H1 (cell line): ENCODE measurements at regions not wholly inside any gene's neighbourhood (a gene's known extent, or its start where the extent isn't known, plus 50 kb on each side); places are given as distances from the start of the nearest gene placed in this dataset.

Experiments used
- CTCF ChIA-PET: fragments of 300-600 bp; sonication (Branson Sonifier 250); formaldehyde crosslinking; loops from one replicate; lab custom pipeline; 2021; ENCODE audit not compliant: partially characterized antibody; lab: Charles Lee
- POLR2A ChIA-PET: fragments of 300-600 bp; sonication (Branson Sonifier 250); formaldehyde crosslinking; loops from one replicate; lab custom pipeline; 2021; ENCODE audit warnings: inconsistent platforms; ENCODE audit not compliant: partially characterized antibody; lab: Charles Lee
- DNase-seq, 2 experiments: peaks; one replicate each; pipeline versions ENCODE4 v3.0.0 to v3.0.0-alpha.2; 2010 to 2022; ENCODE audit warnings: low spot score in 2 of 2, low read depth in 1 of 2, mixed read lengths in 1 of 2
- FAIRE-seq: peaks from 2 replicates; lab custom pipeline; 2011; peaks lifted over from hg19 to GRCh38; lab: Jason Lieb, UNC
- H2AFZ ChIP-seq: 2 replicates; pipeline ENCODE4 v1.8.1; 2012; ENCODE audit warnings: low read length, inconsistent platforms
- H2AK5ac ChIP-seq: 2 replicates; pipeline ENCODE4 v1.6.1; 2013; ENCODE audit warnings: low read depth, low read length
- H2BK120ac ChIP-seq: replicated peaks from 2 replicates; pipeline ENCODE3; 2013; ENCODE audit warnings: low read depth, low read length, inconsistent platforms
- H2BK12ac ChIP-seq: 2 replicates; pipeline ENCODE4 v1.6.1; 2013; ENCODE audit warnings: low read depth, low read length
- H2BK15ac ChIP-seq: 2 replicates; pipeline ENCODE4 v1.6.1; 2013; ENCODE audit warnings: low read length
- H2BK20ac ChIP-seq: 2 replicates; pipeline ENCODE4 v1.6.1; 2013; ENCODE audit warnings: low read length
- H2BK5ac ChIP-seq: 2 replicates; pipeline ENCODE4 v1.6.1; 2013; ENCODE audit warnings: low read depth, low read length
- H3K14ac ChIP-seq: 2 replicates; pipeline ENCODE4 v1.6.1; 2013; ENCODE audit warnings: inconsistent platforms; ENCODE audit not compliant: insufficient read length
- H3K18ac ChIP-seq: 2 replicates; pipeline ENCODE4 v1.6.1; 2013; ENCODE audit warnings: low read length; ENCODE audit errors: extremely low read depth
- H3K23ac ChIP-seq: 2 replicates; pipeline ENCODE4 v1.6.1; 2013; ENCODE audit warnings: inconsistent platforms; ENCODE audit not compliant: insufficient read length
- H3K23me2 ChIP-seq: 2 replicates; pipeline ENCODE4 v1.6.1; 2013; ENCODE audit warnings: low read depth, low read length
- H3K27ac ChIP-seq: 2 replicates; pipeline ENCODE4 v1.6.1; 2011; ENCODE audit warnings: low read depth, low read length, inconsistent platforms
- H3K27me3 ChIP-seq, 4 experiments: replicated peaks in 1 of 4; 1 replicate in 1 of 4; 2 replicates in 3 of 4; pipeline versions ENCODE4 v1.6.1 to v1.8.1; 2011 to 2013; ENCODE audit warnings: low read length in 3 of 4, mild to moderate bottlenecking in 3 of 4, inconsistent platforms in 2 of 4, mixed read lengths in 2 of 4, moderate library complexity in 1 of 4; ENCODE audit not compliant: control insufficient read depth in 3 of 4, insufficient read depth in 3 of 4; ENCODE audit errors: extremely low read depth in 1 of 4
- H3K36me3 ChIP-seq, 4 experiments: 2 replicates each; pipeline versions ENCODE4 v1.6.1 to v1.8.1; 2011 to 2013; ENCODE audit warnings: mild to moderate bottlenecking in 4 of 4, low read length in 3 of 4, moderate library complexity in 2 of 4, control low read depth in 1 of 4, inconsistent platforms in 1 of 4; ENCODE audit not compliant: insufficient read depth in 4 of 4, control insufficient read depth in 2 of 4
- H3K4ac ChIP-seq: replicated peaks from 2 replicates; pipeline ENCODE3; 2013; ENCODE audit warnings: low read length, low read depth, mixed read lengths, inconsistent platforms; ENCODE audit not compliant: insufficient read length
- H3K4me1 ChIP-seq, 4 experiments: replicated peaks in 1 of 4; 1 replicate in 1 of 4; 2 replicates in 3 of 4; pipeline versions ENCODE4 v1.6.1 to v1.8.1; 2011 to 2013; ENCODE audit warnings: low read length in 3 of 4, inconsistent platforms in 2 of 4, mixed read lengths in 1 of 4; ENCODE audit not compliant: insufficient read depth in 4 of 4, control insufficient read depth in 3 of 4
- H3K4me2 ChIP-seq, 2 experiments: 2 replicates each; pipeline versions ENCODE4 v1.6.1 to v1.8.1; 2011 to 2013; ENCODE audit warnings: low read depth in 2 of 2, low read length in 2 of 2, control low read depth in 1 of 2, inconsistent platforms in 1 of 2, mild to moderate bottlenecking in 1 of 2; ENCODE audit not compliant: insufficient read depth in 1 of 2
- H3K4me3 ChIP-seq, 4 experiments: fragments of 200-600, 300-600 bp in 1 of 4; sonication (generic), shearing (Covaris generic), sonication (Bioruptor Twin) in 1 of 4; 2 replicates each; pipeline versions ENCODE4 v1.5.1 to v1.8.1; 2011 to 2016; ENCODE audit warnings: low read length in 4 of 4, low read depth in 3 of 4, control low read depth in 2 of 4, inconsistent platforms in 2 of 4, mild to moderate bottlenecking in 2 of 4, mixed read lengths in 1 of 4, moderate library complexity in 1 of 4; ENCODE audit not compliant: insufficient read depth in 2 of 4; ENCODE audit errors: extremely low read depth in 1 of 4
- H3K56ac ChIP-seq: replicated peaks from 2 replicates; pipeline ENCODE3; 2013; ENCODE audit warnings: low read depth, mild to moderate bottlenecking, mixed read lengths, low read length, inconsistent platforms; ENCODE audit not compliant: insufficient read length
- H3K79me1 ChIP-seq: 2 replicates; pipeline ENCODE4 v1.6.1; 2013; ENCODE audit warnings: low read depth, low read length, control low read depth
- H3K79me2 ChIP-seq, 2 experiments: 2 replicates each; pipeline versions ENCODE4 v1.6.1 to v1.8.1; 2012 to 2013; ENCODE audit warnings: low read length in 2 of 2, mild to moderate bottlenecking in 2 of 2, inconsistent platforms in 1 of 2; ENCODE audit not compliant: insufficient read depth in 2 of 2, control insufficient read depth in 1 of 2
- H3K9ac ChIP-seq, 4 experiments: replicated peaks in 1 of 4; 1 replicate in 1 of 4; 2 replicates in 3 of 4; pipeline versions ENCODE4 v1.6.1 to v1.8.1; 2011 to 2013; ENCODE audit warnings: low read depth in 3 of 4, low read length in 3 of 4, control low read depth in 2 of 4, mild to moderate bottlenecking in 2 of 4, moderate library complexity in 2 of 4, inconsistent platforms in 1 of 4; ENCODE audit errors: extremely low read depth in 1 of 4
- H3K9me3 ChIP-seq, 2 experiments: 2 replicates each; pipeline versions ENCODE4 v1.6.1 to v1.8.1; 2012 to 2013; ENCODE audit warnings: mild to moderate bottlenecking in 2 of 2, moderate library complexity in 2 of 2, control low read depth in 1 of 2, inconsistent platforms in 1 of 2, low read depth in 1 of 2, low read length in 1 of 2, mixed read lengths in 1 of 2; ENCODE audit not compliant: insufficient read depth in 2 of 2
- H4K20me1 ChIP-seq, 2 experiments: replicated peaks in 1 of 2; 2 replicates each; pipeline versions ENCODE3 to v1.8.1; 2011 to 2013; ENCODE audit warnings: inconsistent platforms in 2 of 2, low read length in 2 of 2, mild to moderate bottlenecking in 1 of 2; ENCODE audit not compliant: insufficient read depth in 2 of 2, control insufficient read depth in 1 of 2
- H4K5ac ChIP-seq: 2 replicates; pipeline ENCODE4 v1.6.1; 2013; ENCODE audit warnings: low read length, low read depth, mixed read lengths, inconsistent platforms; ENCODE audit not compliant: insufficient read length
- H4K8ac ChIP-seq: 2 replicates; pipeline ENCODE4 v1.8.0; 2013; ENCODE audit warnings: mild to moderate bottlenecking, moderate library complexity, low read length, inconsistent platforms; ENCODE audit not compliant: insufficient read depth; ENCODE audit errors: extremely low read depth
- H4K91ac ChIP-seq: replicated peaks from 2 replicates; pipeline ENCODE3; 2013; ENCODE audit warnings: low read length, mixed read lengths, inconsistent platforms; ENCODE audit not compliant: insufficient read length
- ASH2L ChIP-seq: fragments of 200-600, 300-600 bp; sonication (generic); IDR thresholded peaks from one replicate; pipeline ENCODE4 v1.7.1; 2017; ENCODE audit warnings: low read length
- CREB1 ChIP-seq: IDR thresholded peaks from 2 replicates; pipeline ENCODE4 v1.6.1; 2012; ENCODE audit warnings: inconsistent platforms
- HDAC2 ChIP-seq, 2 experiments: fragments of 300-600 bp in 1 of 2; sonication (generic) in 1 of 2; IDR thresholded peaks; 2 replicates each; pipeline ENCODE4 v1.6.1; 2011 to 2012; ENCODE audit warnings: low read depth in 2 of 2, low read length in 2 of 2, mild to moderate bottlenecking in 2 of 2, moderate library complexity in 2 of 2, borderline replicate concordance in 1 of 2, inconsistent platforms in 1 of 2
- KDM4A ChIP-seq: IDR thresholded peaks from one replicate; pipeline ENCODE4 v1.7.1; 2012; ENCODE audit warnings: low read depth, mild to moderate bottlenecking, moderate library complexity, low read length, inconsistent platforms; ENCODE audit not compliant: severe bottlenecking
- TCF12 ChIP-seq: IDR thresholded peaks from 2 replicates; pipeline ENCODE4 v1.6.1; 2011; ENCODE audit warnings: low read depth, mild to moderate bottlenecking, low read length
- TEAD4 ChIP-seq: IDR thresholded peaks from 2 replicates; pipeline ENCODE4 v1.6.1; 2012; ENCODE audit warnings: low read depth, low read length, inconsistent platforms, mixed read lengths
- YY1 ChIP-seq: IDR thresholded peaks from 2 replicates; pipeline ENCODE4 v1.6.1; 2011; ENCODE audit warnings: low read depth, mild to moderate bottlenecking, low read length
- WGBS, 2 experiments: shearing (Covaris generic) in 1 of 2; methylation state at CpG; one replicate each; pipeline versions ENCODE4 v1.1.6 to v1.1.7; 2013 to 2015; ENCODE audit warnings: low lambda C conversion rate in 2 of 2, mixed read lengths in 2 of 2, inconsistent platforms in 1 of 2, low coverage in 1 of 2, missing lambda C conversion rate in 1 of 2; ENCODE audit not compliant: insufficient replicate concordance in 2 of 2, insufficient coverage in 1 of 2, insufficient read length in 1 of 2; ENCODE audit errors: extremely low coverage in 1 of 2, missing lambda C conversion rate in 1 of 2; 5-methylcytosine and 5-hydroxymethylcytosine counted together
- TF ChIP-seq, protein P1 (sequence below): IDR thresholded peaks from 2 replicates; pipeline ENCODE4 v1.6.1; 2012; ENCODE audit warnings: inconsistent platforms
- TF ChIP-seq, protein P2 (sequence below): IDR thresholded peaks from 2 replicates; pipeline ENCODE4 v1.6.1; 2012; ENCODE audit warnings: inconsistent platforms

DNA sequence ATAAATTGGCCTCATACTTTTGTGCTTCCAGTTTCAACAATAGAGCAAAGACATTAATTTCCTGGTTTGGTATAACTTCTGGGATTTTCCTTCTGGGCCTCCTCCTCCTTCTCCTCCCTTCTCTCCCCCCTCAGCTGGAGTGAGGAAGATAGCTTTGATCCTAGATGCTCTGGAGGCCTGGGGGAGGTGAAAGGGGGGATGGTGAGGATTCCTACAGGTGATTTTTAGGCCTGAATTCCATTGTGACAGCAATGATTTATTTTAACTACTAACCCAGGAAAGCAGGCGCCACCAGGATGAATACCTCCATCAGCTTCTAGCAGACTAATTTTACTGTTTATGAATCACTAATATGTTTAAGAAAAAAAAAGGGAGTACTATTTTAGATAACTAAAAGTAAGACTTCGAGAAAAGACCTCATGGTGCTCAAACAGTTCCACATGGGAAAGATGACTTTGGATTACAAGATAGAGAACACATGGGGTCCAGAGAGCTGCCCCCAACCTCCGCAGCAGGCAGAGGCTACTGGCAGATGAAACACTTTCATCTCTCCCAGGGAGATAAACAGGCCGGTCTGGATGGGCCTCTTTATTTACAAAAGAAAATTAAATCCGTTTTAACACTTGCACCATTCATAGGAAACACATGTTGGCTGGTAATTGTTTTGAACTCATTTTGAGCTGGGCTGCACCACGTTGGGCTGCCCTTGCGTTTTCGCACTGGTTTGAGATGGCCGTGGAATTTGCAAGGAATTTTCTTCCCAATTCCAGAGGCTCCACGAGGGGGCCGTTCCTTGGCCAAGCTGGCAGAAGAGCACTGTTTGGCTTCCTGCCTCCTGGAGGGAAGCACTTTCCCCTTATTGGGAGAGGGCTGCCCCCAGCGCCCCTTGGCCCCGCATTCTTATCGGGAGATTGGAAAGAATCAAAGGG lies 125.1 kb upstream of the STX18 start:
- peak overlapping the region; percentile 76 for H4K5ac ChIP-seq
- H2BK120ac ChIP-seq = peak overlapping the region; percentile 7
- no peak overlapping the region for H2AK5ac ChIP-seq
- POLR2A ChIA-PET = interaction anchor here (0.6 to 2.7 kb wide), 15 partner anchors 9 to 1977 kb away, joined by 3 to 11 read pairs (median 4); partner anchors contain the start of gene STX18
- no peaks in the 10 kb centered on the region for H3K79me2 ChIP-seq
- no peak overlapping the region for H3K14ac ChIP-seq
- H3K27ac ChIP-seq = peak overlapping the region; percentile 73; the same call in 1 of the 2 replicates
- H3K4me1 ChIP-seq = peaks cover 14 to 25% (median 19%) of the 10 kb centered on the region in 4 experiments
- H3K4me2 ChIP-seq = peak overlapping the region; percentile 69 to 86
- no peaks in the 10 kb centered on the region for H4K20me1 ChIP-seq
- H3K4ac ChIP-seq = no peak overlapping the region
- H3K27me3 ChIP-seq = no peaks in the 10 kb centered on the region; a peak in 2 of 7 replicates
- no peaks in the 10 kb centered on the region for H3K36me3 ChIP-seq
- H3K79me1 ChIP-seq = no peaks in the 10 kb centered on the region
- DNase-seq (no peak), FAIRE-seq (peak; percentile 70)
- H3K56ac ChIP-seq = no peak overlapping the region
- H4K91ac ChIP-seq = no peak overlapping the region
- H4K8ac ChIP-seq = peak overlapping the region; percentile 1; the same call in 1 of the 2 replicates
- peak overlapping the region; percentile 85; the same call in 1 of the 2 replicates for H2BK5ac ChIP-seq
- CTCF ChIA-PET = interaction anchor here (0.5 to 6.1 kb wide), 8 partner anchors 9 to 181 kb away, joined by 3 to 61 read pairs (median 6); no protein-coding TSS in a partner anchor
- H2AFZ ChIP-seq = no peak overlapping the region
- peak overlapping the region; percentile 52; the same call in 1 of the 2 replicates for H2BK12ac ChIP-seq
- H3K9ac ChIP-seq = peak overlapping the region in 1 of 4 experiments; percentile 20; a peak in 2 of 7 replicates
- H3K23me2 ChIP-seq = peaks cover 4% of the 10 kb centered on the region; the same call in 1 of the 2 replicates
- H3K23ac ChIP-seq = no peak overlapping the region
- no peaks in the 10 kb centered on the region for H3K9me3 ChIP-seq
- H2BK20ac ChIP-seq = peak overlapping the region; percentile 83; the same call in 1 of the 2 replicates
- H3K4me3 ChIP-seq = peak overlapping the region; percentile 12 to 52 (median 22); a peak in 7 of 8 replicates
- H3K18ac ChIP-seq = peak overlapping the region; percentile 80
- WGBS, 2 experiments = 6% methylated on average over 14 of the region's 14 CpGs; no CpG with 5 or more reads in 1 of the 2 experiments
- peak; percentile 74 for TF ChIP-seq TEAD4
- no peak; a peak in 1 of 4 replicates for TF ChIP-seq HDAC2 (IDR thresholded peaks at IDR 0.05; ENCODE audit: borderline replicate concordance in 1 of 2, low read depth in 2 of 2, low read length in 2 of 2)
- 0 out of 2 replicates have a peak, but pooled peaks have one; percentile 10 for TF ChIP-seq YY1
- TF ChIP-seq CREB1 = no peak
- TF ChIP-seq, protein P1, sequence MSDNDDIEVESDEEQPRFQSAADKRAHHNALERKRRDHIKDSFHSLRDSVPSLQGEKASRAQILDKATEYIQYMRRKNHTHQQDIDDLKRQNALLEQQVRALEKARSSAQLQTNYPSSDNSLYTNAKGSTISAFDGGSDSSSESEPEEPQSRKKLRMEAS = peak; percentile 72; the same call in 1 of the 2 replicates
- TF ChIP-seq, protein P2, sequence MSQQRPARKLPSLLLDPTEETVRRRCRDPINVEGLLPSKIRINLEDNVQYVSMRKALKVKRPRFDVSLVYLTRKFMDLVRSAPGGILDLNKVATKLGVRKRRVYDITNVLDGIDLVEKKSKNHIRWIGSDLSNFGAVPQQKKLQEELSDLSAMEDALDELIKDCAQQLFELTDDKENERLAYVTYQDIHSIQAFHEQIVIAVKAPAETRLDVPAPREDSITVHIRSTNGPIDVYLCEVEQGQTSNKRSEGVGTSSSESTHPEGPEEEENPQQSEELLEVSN = peak; percentile 69; the same call in 1 of the 2 replicates
- TF ChIP-seq KDM4A = peak; percentile 0
- peak; percentile 0 for TF ChIP-seq ASH2L
- TF ChIP-seq TCF12 = 0 out of 2 replicates have a peak, but pooled peaks have one; percentile 23
- no peak overlapping the region for H2BK15ac ChIP-seq
